ENCODE measurements at regions not wholly inside any gene's neighbourhood (a gene's known extent, or its start where the extent isn't known, plus 50 kb on each side); places are given as distances from the start of the nearest gene placed in this dataset.

DNA sequence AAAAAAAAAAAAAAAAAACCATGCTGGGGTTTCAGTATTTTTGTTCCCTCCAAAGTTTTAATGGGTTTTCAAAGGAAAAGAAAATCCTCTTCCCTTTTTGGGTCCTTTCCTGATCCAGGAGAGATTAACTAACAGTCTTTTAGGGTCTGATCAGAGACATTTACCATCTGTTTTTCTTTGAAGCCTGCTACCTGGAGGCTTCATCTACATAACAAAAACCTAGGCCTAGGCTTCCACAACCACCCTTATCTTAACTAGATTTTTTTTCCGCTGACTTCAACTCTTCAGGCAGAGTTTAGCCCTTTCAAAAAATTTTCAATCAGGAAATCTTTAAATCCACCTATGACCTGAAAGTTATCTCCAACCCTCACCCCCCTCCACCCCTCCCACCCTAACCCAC lies 154.7 kb downstream of the MBD2 start:
- TF ChIP-seq CTCF (IDR thresholded peaks at IDR 0.05) (no peak), POLR2A (IDR thresholded peaks at IDR 0.05) (no peak), POLR2AphosphoS5 (IDR thresholded peaks at IDR 0.05) (no peak), EP300 (IDR thresholded peaks at IDR 0.05) (no peak)
- no peaks in the 10 kb centered on the region for H3K27me3 ChIP-seq
- ATAC-seq: no peak
- no peaks in the 10 kb centered on the region for H3K9me3 ChIP-seq
- no peak overlapping the region for H3K27ac ChIP-seq
- H3K36me3 ChIP-seq: no peaks in the 10 kb centered on the region
- WGBS, 2 donors (ENCODE audit: low coverage in 1 of 2): 0 to 57% methylated on average over 1 of the region's 1 CpG
- H3K4me3 ChIP-seq: no peak overlapping the region
- no peaks in the 10 kb centered on the region for H3K4me1 ChIP-seq

GRCh38 chr18:54060343-54061005 lies 164.0 kb downstream of the MBD2 start:
- 83 to 84% methylated on average over 2 to 3 of the region's 3 CpGs for WGBS, 2 donors (ENCODE audit: low coverage in 1 of 2)
- no peak for ATAC-seq
- no peaks in the 10 kb centered on the region for H3K4me1 ChIP-seq
- H3K9me3 ChIP-seq: no peaks in the 10 kb centered on the region
- H3K27me3 ChIP-seq: no peaks in the 10 kb centered on the region
- H3K36me3 ChIP-seq: no peaks in the 10 kb centered on the region
- TF ChIP-seq POLR2AphosphoS5 (IDR thresholded peaks at IDR 0.05): no peak
- TF ChIP-seq EP300 (IDR thresholded peaks at IDR 0.05): no peak
- H3K4me3 ChIP-seq: no peak overlapping the region
- no peak overlapping the region for H3K27ac ChIP-seq

DNA sequence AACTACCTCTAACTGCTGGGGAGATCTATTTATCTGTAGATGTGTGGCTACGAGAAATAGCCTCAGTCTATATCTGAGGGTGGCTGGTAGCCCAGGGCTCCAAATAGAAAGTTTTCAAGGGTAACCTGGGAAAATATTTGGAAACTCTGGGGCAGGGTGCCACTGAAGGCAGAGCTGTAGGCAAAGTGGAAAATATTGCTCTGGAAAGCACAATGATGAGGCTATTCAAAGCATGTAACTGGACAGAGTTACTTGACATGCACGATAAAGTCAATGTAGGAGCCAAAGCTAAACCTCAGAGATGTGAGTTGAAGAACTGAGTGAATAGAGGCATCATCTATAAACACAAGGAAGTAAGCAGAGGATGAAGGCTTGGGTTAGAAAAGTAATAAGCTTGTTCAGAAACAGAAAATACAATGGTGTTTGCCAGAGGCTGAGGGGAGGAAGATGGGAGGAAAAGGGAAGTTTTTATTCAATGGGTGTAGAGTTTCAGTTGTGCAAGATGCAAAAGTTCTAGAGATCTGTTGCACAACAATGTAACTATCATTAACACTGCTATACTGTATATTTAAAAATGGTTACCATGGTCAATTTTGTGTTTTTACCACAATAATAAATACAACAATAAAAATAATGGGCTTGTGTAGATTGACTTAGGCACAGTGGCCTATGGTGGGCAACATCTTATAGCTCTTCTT lies 171.6 kb downstream of the MBD2 start:
- no peak overlapping the region for H3K4me3 ChIP-seq
- 32 to 63% methylated on average over 2 of the region's 2 CpGs for WGBS, 2 donors (ENCODE audit: low coverage in 1 of 2)
- TF ChIP-seq POLR2A (IDR thresholded peaks at IDR 0.05): no peak
- TF ChIP-seq EP300 (IDR thresholded peaks at IDR 0.05): no peak
- no peak for TF ChIP-seq POLR2AphosphoS5 (IDR thresholded peaks at IDR 0.05)
- TF ChIP-seq CTCF (IDR thresholded peaks at IDR 0.05): no peak
- no peak for ATAC-seq
- no peaks in the 10 kb centered on the region for H3K36me3 ChIP-seq
- no peaks in the 10 kb centered on the region for H3K4me1 ChIP-seq
- no peak overlapping the region for H3K27ac ChIP-seq
- H3K9me3 ChIP-seq: no peaks in the 10 kb centered on the region
- H3K27me3 ChIP-seq: no peaks in the 10 kb centered on the region

DNA sequence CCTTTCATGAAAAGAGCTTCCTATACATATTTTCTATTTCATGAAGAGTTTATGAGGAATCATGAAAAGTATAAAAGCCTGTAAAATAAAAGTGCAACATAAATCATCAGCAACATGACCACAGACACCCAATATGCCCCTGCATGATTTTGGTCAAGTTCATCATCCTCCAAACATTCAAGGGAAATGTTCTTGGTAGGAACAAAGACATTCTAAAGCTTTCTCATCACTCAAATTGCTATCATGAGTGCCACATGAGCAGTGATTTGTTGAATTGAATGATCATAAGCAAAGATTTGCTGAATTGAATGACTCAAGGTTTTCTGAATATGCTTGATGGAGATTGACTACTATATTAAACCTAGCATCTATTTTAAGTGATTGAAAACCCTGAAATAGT lies 172.2 kb downstream of the MBD2 start:
- H3K27me3 ChIP-seq: no peaks in the 10 kb centered on the region
- peaks cover 0 to 4% (median 3%) of the 10 kb centered on the region in 3 donors for H3K4me1 ChIP-seq
- H3K9me3 ChIP-seq: no peaks in the 10 kb centered on the region
- TF ChIP-seq EP300 (IDR thresholded peaks at IDR 0.05) (no peak), POLR2A (IDR thresholded peaks at IDR 0.05) (no peak), CTCF (IDR thresholded peaks at IDR 0.05) (no peak), POLR2AphosphoS5 (IDR thresholded peaks at IDR 0.05) (no peak)
- H3K27ac ChIP-seq: no peak overlapping the region
- ATAC-seq: no peak
- no peaks in the 10 kb centered on the region for H3K36me3 ChIP-seq
- no peak overlapping the region for H3K4me3 ChIP-seq

DNA sequence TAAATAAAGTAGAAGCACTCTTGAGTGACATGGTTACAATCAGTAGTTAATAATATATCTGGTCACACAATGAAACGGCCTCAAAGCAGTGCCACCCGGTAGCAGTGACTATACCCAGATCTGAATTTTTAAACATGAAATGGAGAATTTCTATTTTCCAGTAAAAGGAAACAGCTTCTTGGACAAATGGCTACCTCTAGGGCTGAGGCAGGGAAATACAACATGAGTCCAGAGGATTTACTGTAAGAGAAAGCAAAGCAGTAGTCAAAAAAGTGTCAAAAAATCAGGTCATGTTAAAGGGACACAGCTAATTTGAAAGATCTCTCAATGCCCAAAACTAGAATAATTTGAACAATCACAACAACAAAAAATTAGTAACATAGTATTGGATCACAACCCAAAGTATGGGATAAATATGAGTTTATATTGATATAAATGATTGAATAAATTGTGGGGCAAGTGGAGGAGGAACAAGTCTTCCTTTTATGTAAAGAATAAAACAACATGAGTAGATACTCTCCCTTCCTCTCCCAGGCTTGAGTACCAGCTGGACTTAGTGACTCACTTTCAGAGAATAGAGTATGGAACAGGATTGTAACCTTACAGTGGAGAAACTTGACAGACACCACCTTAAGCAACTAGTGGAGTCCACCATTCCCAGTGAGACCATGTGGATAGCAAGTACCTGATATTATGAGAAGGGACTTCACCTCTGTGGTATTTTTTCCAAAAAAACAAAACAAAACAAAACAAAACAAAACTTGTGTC lies 180.8 kb downstream of the MBD2 start:
- Histone ChIP-seq H3K4me3 (no peak overlapping the region), H3K27me3 (no peaks in the 10 kb centered on the region), H3K4me1 (peaks cover 0 to 9% (median 3%) of the 10 kb centered on the region in 3 donors), H3K27ac (no peak overlapping the region), H3K36me3 (no peaks in the 10 kb centered on the region), H3K9me3 (no peaks in the 10 kb centered on the region)
- 73 to 87% methylated on average over 2 of the region's 2 CpGs for WGBS, 2 donors (ENCODE audit: low coverage in 1 of 2)
- TF ChIP-seq POLR2A (IDR thresholded peaks at IDR 0.05) (no peak), POLR2AphosphoS5 (IDR thresholded peaks at IDR 0.05) (no peak)
- no peak for ATAC-seq
